ENCODE measurements at regions not wholly inside any gene's neighbourhood (a gene's known extent, or its start where the extent isn't known, plus 50 kb on each side); places are given as distances from the start of the nearest gene placed in this dataset.

DNA sequence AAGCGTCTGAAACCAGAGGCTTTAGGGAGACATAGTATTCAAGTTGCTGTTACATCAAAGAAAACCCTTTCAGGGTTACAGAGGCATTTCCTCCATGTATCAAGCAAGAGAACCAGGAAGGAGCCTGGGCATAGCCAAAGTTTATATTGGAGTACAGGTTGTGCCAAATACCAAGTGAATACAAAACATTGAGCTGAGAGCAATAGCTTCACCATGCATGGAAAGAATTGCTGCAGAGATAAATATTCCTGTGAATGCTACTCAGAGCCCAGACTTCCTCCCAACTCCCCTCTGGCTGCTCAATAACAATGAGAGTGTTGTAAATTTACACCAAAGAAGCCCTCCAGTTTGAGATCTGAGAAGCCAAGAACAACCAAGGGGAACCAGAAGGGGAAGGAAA is 618.9 kb downstream of the DHX35 start:
- DNase-seq (ENCODE audit: low spot score), result no peak

- no peak for DNase-seq (ENCODE audit: low spot score)
Measured at GRCh38 chr20:39576771-39577170, 614.6 kb downstream of the DHX35 start.

GRCh38 chr20:39574061-39574460 is 611.9 kb downstream of the DHX35 start:
- DNase-seq (ENCODE audit: low spot score), result no peak

DNA sequence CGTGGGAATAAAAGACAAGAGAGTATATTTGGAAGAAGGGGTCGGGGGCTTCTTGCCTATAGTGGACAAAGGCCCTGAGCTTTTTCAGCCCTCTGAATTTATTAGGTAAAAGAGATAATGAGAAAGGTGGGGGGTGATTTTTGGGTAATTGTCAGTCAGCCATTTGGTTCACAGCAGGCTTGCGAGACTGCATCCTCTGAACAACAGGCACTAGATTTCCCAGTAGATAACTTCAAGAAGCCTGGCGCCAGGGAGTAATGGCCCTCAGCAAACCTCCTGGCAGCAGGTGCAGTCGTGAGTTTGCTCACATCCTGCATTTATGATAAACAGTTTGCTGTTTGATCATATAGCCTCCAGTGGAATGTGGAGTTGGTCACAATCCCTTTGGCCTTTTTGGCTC is 609.0 kb downstream of the DHX35 start:
- no peak for DNase-seq (ENCODE audit: low spot score)

GRCh38 chr20:39568109-39568508 is 606.0 kb downstream of the DHX35 start:
- DNase-seq (ENCODE audit: low spot score), result no peak

- no peak for DNase-seq (ENCODE audit: low spot score)
Measured at GRCh38 chr20:39563349-39563748, 601.2 kb downstream of the DHX35 start.

GRCh38 chr20:39554341-39554740 is 592.2 kb downstream of the DHX35 start:
- no peak for DNase-seq (ENCODE audit: low spot score)

DNA sequence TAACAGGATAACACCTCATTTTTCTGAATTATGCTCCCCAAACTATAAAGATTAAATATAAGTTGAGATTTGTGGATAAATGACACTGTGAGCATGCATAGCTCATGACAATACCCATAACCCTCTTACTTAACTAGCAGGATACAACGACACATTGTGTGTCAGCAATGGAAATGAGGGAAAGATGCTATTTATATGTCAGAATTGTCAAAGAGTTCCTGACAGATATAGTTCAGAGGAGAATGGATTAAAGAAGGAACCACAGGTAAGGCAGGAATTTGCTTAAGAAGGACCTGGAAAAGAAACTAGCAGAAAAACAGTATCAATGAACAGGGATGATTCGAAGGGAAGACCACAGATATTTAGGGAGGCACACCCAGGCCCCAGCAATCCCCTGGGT is 591.0 kb downstream of the DHX35 start:
- DNase-seq (ENCODE audit: low spot score), result no peak

DNA sequence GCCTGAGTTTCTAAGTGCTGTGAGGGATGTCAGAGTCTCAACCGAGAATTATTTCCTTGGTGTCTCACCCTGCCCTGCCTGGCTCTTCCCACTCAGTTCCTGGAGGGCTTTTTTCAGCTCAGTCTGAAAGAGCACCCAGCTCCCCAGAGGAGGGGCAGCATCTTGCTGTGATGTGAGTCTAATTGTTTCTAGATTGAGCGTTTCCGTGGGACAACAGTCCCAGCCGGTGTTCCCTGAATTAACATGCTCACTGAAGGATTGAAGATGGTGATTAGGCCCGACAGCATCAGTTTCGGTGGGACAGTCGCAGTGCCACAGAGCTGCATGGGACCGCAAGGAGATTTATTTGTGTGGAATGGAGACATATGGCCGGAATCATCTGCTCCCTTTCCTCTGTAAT is 587.6 kb downstream of the DHX35 start:
- no peak for DNase-seq (ENCODE audit: low spot score)

GRCh38 chr20:39547546-39548408 is 585.6 kb downstream of the DHX35 start:
- no peak for DNase-seq (ENCODE audit: low spot score)

DNA sequence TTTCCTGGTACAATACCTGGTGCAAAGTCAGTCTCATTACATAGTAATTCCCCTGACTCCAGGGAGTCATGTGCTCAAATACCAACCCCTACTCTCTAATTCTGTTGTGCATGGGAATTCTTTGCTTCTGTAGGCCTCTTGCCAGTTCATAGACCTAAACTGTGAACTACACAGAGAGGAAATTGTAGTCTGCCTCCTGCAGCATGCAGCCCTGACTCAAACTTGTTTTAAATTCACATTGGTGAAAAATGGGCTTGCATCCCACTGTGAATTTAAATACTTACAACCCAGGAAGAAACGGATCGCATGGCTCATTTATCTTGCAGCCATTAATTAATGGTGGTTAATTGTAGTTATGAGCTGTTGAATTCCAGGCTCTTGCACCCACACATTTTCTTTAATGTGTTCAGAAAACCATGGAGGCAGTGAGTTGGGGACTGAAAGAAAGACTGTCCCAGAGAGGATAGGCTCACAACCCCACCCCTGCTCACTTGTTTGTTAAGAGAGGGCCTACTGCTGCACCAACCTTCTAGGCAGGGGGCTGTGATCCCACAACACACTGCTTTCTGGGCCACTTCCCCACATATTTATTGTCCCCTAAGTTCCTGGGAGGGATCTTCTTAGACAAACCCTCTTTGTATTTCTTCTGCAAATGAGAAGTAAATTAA is 579.1 kb downstream of the DHX35 start:
- DNase-seq (ENCODE audit: low spot score), result no peak

GRCh38 chr20:39538317-39538716 is 576.2 kb downstream of the DHX35 start:
- DNase-seq (ENCODE audit: low spot score), result no peak

DNA sequence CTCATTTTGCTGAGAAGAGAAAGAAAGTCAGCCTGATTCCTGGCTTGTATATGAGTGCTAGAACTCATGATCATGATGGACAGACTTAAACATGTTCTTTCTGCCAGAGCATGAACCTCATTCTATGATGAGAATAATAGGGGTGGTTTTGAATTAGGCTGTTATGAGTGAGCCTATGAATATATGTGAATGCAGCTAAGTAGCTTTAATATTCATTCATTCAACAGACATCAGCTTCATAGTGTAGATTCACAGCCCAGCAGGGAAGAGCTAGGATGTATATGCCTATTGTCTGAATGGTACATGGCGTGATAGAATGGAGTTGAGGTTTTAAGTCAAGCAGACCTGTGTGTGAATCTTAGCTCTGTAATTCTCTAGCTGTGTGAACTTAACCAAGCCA is 573.2 kb downstream of the DHX35 start:
- no peak for DNase-seq (ENCODE audit: low spot score)

GRCh38 chr20:39534846-39535245 is 572.7 kb downstream of the DHX35 start:
- DNase-seq (ENCODE audit: low spot score), result no peak

- DNase-seq (ENCODE audit: low spot score), result no peak
Measured at GRCh38 chr20:39533858-39534257, 571.7 kb downstream of the DHX35 start.

DNA sequence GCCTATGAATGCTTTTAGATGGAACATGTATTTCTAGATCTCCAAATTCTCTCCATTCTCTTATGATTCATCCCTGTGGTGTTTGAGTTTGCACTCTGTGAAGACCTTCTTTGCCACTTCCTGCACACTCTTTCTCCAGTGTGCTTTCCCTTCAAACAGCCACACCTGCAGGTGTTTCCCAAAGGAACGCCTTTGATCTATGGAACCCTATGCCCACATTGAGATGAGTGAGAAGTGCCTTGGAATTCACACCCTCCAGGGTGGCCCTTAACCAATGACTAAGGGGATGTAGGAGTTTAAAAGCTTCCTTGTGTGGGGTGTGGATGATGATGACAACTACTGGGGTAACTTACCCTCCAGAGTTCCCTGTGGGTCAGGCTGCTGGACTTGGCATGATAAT is 570.1 kb downstream of the DHX35 start:
- no peak for DNase-seq (ENCODE audit: low spot score)

DNA sequence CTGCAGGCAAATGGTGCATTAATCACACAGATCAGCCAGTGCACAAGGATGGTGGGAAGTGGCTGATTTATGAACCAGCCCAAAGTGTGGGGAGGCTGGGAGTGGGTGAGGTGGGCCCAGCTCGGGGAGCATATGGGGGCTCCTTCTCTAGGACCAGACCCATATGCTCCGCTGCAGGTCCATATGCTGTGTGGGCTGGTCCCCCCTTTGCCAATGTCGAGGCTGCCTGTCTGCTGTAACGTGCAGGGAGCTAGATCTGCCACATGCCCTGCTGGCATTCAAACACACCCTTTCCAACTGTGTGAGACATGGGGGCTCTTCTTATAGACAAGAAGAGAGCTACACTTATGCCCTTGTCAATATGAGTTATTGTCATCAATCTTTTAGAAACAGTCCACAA is 566.3 kb downstream of the DHX35 start:
- no peak for DNase-seq (ENCODE audit: low spot score)

GRCh38 chr20:39524371-39524911 is 562.3 kb downstream of the DHX35 start:
- DNase-seq (ENCODE audit: low spot score), result no peak

DNA sequence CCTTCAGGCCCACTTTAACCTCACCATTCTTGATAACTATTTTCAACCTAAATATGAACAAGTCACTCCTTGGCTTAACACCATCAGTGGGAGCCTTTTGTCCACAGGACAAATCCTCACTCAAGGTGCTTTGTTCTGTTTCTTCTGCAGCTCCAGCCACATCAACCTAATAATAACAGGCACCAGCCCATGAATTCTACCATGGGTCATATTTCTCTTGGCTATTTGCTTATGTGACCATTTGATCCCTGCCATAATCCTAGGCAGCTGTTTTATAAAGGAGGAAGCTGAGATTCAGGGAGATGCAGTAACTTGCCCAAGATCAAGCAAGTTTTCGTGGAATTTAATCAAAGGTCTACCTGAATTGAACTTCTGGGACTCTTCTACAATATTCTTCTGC is 561.3 kb downstream of the DHX35 start:
- no peak for DNase-seq (ENCODE audit: low spot score)

- no peak for DNase-seq (ENCODE audit: low spot score)
Measured at GRCh38 chr20:39518654-39519053, 556.5 kb downstream of the DHX35 start.

- no peak for DNase-seq (ENCODE audit: low spot score)
Measured at GRCh38 chr20:39516964-39517363, 554.8 kb downstream of the DHX35 start.

GRCh38 chr20:39504710-39505094 is 542.6 kb downstream of the DHX35 start:
- no peak for DNase-seq (ENCODE audit: low spot score)
